ENCODE measurements at regions not wholly inside any gene's neighbourhood (a gene's known extent, or its start where the extent isn't known, plus 50 kb on each side); places are given as distances from the start of the nearest gene placed in this dataset.

DNA sequence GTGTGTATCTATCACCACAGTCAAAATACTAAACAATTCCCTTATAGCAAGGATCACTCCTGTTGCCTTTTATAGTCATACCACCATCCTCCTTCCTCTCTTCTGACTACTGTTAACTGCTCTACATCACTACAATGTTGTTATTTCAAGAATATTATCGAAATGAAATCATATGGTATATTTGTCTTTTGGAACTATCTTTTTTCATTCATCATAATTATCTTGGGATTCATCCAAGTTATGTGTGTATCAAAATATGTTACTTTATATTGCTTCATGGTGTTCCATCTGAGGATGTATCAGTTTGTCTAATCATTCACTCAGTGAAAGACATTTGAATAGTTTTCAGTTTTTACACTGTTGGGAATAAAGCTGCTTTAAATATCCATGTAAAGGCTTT, 1423.0 kb upstream of the PIK3C3 start:
- no peak overlapping the region for H3K4me2 ChIP-seq (ENCODE audit: low read length)
- no peak for DNase-seq (ENCODE audit: low spot score)
- H4K20me1 ChIP-seq (ENCODE audit: insufficient read depth, low read length) = no peaks in the 10 kb centered on the region
- no peak overlapping the region for H3K27ac ChIP-seq (ENCODE audit: low read depth, low read length, poor library complexity, severe bottlenecking)
- no peak overlapping the region for H2AFZ ChIP-seq (ENCODE audit: low read length)
- intact Hi-C loops (cut with micrococcal nuclease; ENCODE audit: unreplicated experiment) = no loop called here
- H3K4me1 ChIP-seq (ENCODE audit: insufficient read depth, low read length, poor library complexity, severe bottlenecking) = no peaks in the 10 kb centered on the region
- POLR2A ChIA-PET = no interaction called here
- no peaks in the 10 kb centered on the region for H3K9me2 ChIP-seq (ENCODE audit: insufficient read depth, low read length)
- no peak overlapping the region for H3K4me3 ChIP-seq (ENCODE audit: low read depth, low read length, poor library complexity, severe bottlenecking)
- no TSS peak for BruUV-seq (replicated peaks)
- no peaks in the 10 kb centered on the region for H3K9me3 ChIP-seq (ENCODE audit: low read length)
- CTCF ChIA-PET (ENCODE audit: unreplicated experiment) = no interaction called here
- H3K36me3 ChIP-seq (ENCODE audit: insufficient read depth, low read length) = no peaks in the 10 kb centered on the region
- no peaks in the 10 kb centered on the region for H3K79me2 ChIP-seq (ENCODE audit: insufficient read depth, low read depth, low read length)
- TF ChIP-seq, protein P1, sequence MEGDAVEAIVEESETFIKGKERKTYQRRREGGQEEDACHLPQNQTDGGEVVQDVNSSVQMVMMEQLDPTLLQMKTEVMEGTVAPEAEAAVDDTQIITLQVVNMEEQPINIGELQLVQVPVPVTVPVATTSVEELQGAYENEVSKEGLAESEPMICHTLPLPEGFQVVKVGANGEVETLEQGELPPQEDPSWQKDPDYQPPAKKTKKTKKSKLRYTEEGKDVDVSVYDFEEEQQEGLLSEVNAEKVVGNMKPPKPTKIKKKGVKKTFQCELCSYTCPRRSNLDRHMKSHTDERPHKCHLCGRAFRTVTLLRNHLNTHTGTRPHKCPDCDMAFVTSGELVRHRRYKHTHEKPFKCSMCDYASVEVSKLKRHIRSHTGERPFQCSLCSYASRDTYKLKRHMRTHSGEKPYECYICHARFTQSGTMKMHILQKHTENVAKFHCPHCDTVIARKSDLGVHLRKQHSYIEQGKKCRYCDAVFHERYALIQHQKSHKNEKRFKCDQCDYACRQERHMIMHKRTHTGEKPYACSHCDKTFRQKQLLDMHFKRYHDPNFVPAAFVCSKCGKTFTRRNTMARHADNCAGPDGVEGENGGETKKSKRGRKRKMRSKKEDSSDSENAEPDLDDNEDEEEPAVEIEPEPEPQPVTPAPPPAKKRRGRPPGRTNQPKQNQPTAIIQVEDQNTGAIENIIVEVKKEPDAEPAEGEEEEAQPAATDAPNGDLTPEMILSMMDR (conservative IDR thresholded peaks at IDR 0.05; ENCODE audit: low read length) = no peak
- no peak for TF ChIP-seq EZH2phosphoT487 (IDR thresholded peaks at IDR 0.05; ENCODE audit: borderline replicate concordance, low read depth, low read length)

DNA sequence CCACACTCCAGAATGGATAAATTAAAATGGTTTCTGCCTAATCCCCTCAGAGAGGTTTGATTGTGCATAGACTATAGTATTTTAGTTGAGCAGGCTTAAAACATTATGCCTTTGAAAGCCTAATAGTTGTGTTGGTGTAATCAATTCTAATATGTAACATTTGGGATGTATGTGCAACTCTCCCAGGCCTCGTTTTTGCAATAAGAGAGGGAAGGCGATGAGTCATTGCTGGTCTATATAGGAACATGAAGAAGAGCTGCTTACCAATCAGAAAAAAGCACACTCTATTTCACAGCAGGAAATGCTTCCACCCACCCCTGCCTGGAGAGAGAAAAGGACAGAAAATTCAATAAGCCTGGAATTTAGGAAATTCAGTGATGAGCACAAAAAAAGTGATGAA, 1424.0 kb upstream of the PIK3C3 start:
- no peaks in the 10 kb centered on the region for H3K79me2 ChIP-seq (ENCODE audit: insufficient read depth, low read depth, low read length)
- no peak overlapping the region for H2AFZ ChIP-seq (ENCODE audit: low read length)
- no peak overlapping the region for H3K4me3 ChIP-seq (ENCODE audit: low read depth, low read length, poor library complexity, severe bottlenecking)
- no peaks in the 10 kb centered on the region for H4K20me1 ChIP-seq (ENCODE audit: insufficient read depth, low read length)
- H3K4me2 ChIP-seq (ENCODE audit: low read length) = no peak overlapping the region
- H3K9me2 ChIP-seq (ENCODE audit: insufficient read depth, low read length) = no peaks in the 10 kb centered on the region
- H3K36me3 ChIP-seq (ENCODE audit: insufficient read depth, low read length) = no peaks in the 10 kb centered on the region
- POLR2A ChIA-PET = no interaction called here
- H3K9me3 ChIP-seq (ENCODE audit: low read length) = no peaks in the 10 kb centered on the region
- DNase-seq (ENCODE audit: low spot score) = no peak
- TF ChIP-seq, protein P1 (conservative IDR thresholded peaks at IDR 0.05; ENCODE audit: low read length) = no peak
- TF ChIP-seq EZH2phosphoT487 (IDR thresholded peaks at IDR 0.05; ENCODE audit: borderline replicate concordance, low read depth, low read length) = no peak
- no TSS peak for BruUV-seq (replicated peaks)
- CTCF ChIA-PET (ENCODE audit: unreplicated experiment) = no interaction called here
- intact Hi-C loops (cut with micrococcal nuclease; ENCODE audit: unreplicated experiment) = no loop called here
- no peaks in the 10 kb centered on the region for H3K4me1 ChIP-seq (ENCODE audit: insufficient read depth, low read length, poor library complexity, severe bottlenecking)
- no peak overlapping the region for H3K27ac ChIP-seq (ENCODE audit: low read depth, low read length, poor library complexity, severe bottlenecking)

DNA sequence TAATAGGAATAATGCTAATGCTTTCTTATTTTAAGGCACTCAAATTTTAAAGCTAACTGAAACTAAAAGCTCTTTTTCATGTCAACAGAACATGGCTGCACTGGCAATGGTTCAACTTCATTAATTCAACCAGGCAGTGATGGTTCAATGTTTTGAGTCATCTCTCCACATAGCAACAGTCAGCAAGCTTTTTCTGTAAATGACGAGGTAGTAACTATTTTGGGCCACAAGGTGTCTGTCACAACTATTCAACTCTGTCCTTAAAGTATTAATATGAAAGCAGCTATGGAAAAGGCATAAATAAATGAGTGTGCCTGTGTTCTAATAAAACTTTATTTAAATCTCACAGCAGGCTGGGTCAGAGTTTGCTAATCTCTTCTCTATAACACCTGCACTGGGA, 1425.6 kb upstream of the PIK3C3 start:
- no peak overlapping the region for H3K4me2 ChIP-seq (ENCODE audit: low read length)
- DNase-seq (ENCODE audit: low spot score) = no peak
- H3K4me1 ChIP-seq (ENCODE audit: insufficient read depth, low read length, poor library complexity, severe bottlenecking) = no peaks in the 10 kb centered on the region
- H4K20me1 ChIP-seq (ENCODE audit: insufficient read depth, low read length) = no peaks in the 10 kb centered on the region
- H3K79me2 ChIP-seq (ENCODE audit: insufficient read depth, low read depth, low read length) = no peaks in the 10 kb centered on the region
- intact Hi-C loops (cut with micrococcal nuclease; ENCODE audit: unreplicated experiment) = no loop called here
- no peak overlapping the region for H3K4me3 ChIP-seq (ENCODE audit: low read depth, low read length, poor library complexity, severe bottlenecking)
- POLR2A ChIA-PET = no interaction called here
- TF ChIP-seq, protein P1 (conservative IDR thresholded peaks at IDR 0.05; ENCODE audit: low read length) = no peak
- TF ChIP-seq EZH2phosphoT487 (IDR thresholded peaks at IDR 0.05; ENCODE audit: borderline replicate concordance, low read depth, low read length) = no peak
- no peaks in the 10 kb centered on the region for H3K9me3 ChIP-seq (ENCODE audit: low read length)
- H3K27ac ChIP-seq (ENCODE audit: low read depth, low read length, poor library complexity, severe bottlenecking) = no peak overlapping the region
- no peaks in the 10 kb centered on the region for H3K9me2 ChIP-seq (ENCODE audit: insufficient read depth, low read length)
- H2AFZ ChIP-seq (ENCODE audit: low read length) = no peak overlapping the region
- H3K36me3 ChIP-seq (ENCODE audit: insufficient read depth, low read length) = no peaks in the 10 kb centered on the region
- BruUV-seq (replicated peaks) = no TSS peak
- CTCF ChIA-PET (ENCODE audit: unreplicated experiment) = no interaction called here
